HEK293 (cell line): ENCODE measurements at regions not wholly inside any gene's neighbourhood (a gene's known extent, or its start where the extent isn't known, plus 50 kb on each side); places are given as distances from the start of the nearest gene placed in this dataset.

Experiments
- CTCF ChIA-PET: fragments of 350-600 bp; formaldehyde crosslinking; extraction: SDS; loops from one replicate; lab custom pipeline; 2021; ENCODE audit warnings: antibody characterized with exemption; lab: Yijun Ruan, JAX
- POLR2A ChIA-PET: fragments of 300-600 bp; formaldehyde crosslinking; extraction: SDS; loops from one replicate; lab custom pipeline; 2020; ENCODE audit warnings: antibody characterized with exemption, inconsistent platforms; lab: Yijun Ruan, JAX
- H3K27ac ChIP-seq: fragments of 200-500 bp; sonication (Bioruptor generic); 2 replicates; pipeline ENCODE4 v1.5.1; 2014; ENCODE audit warnings: low read depth, low read length, control low read depth, inconsistent platforms; ENCODE audit errors: extremely low read depth
- H3K36me3 ChIP-seq, 2 experiments: fragments of 200-500 bp in 1 of 2; sonication (Bioruptor generic) in 1 of 2; 1 replicate in 1 of 2; 2 replicates in 1 of 2; pipeline ENCODE4 v1.5.1; 2014 to 2017; ENCODE audit warnings: inconsistent platforms in 2 of 2, low read length in 2 of 2; ENCODE audit not compliant: control insufficient read depth in 2 of 2, insufficient read depth in 1 of 2
- H3K4me1 ChIP-seq: fragments of 200-500 bp; sonication (Bioruptor generic); 2 replicates; pipeline ENCODE4 v1.5.1; 2014; ENCODE audit warnings: mild to moderate bottlenecking, low read length, inconsistent platforms; ENCODE audit not compliant: control insufficient read depth, insufficient read depth
- H3K4me3 ChIP-seq: 2 replicates; pipeline ENCODE4 v1.5.1; 2011; ENCODE audit warnings: low read depth, mild to moderate bottlenecking, control low read depth, low read length, moderate library complexity
- H3K9me3 ChIP-seq: fragments of 200-500 bp; sonication (Bioruptor generic); 2 replicates; pipeline ENCODE4 v1.5.1; 2014; ENCODE audit warnings: low read depth, low read length, inconsistent platforms; ENCODE audit not compliant: control insufficient read depth, insufficient read depth
- CTCF ChIP-seq: fragments of 450-650 bp; formaldehyde crosslinking; IDR thresholded peaks from 2 replicates; pipeline ENCODE4 v1.5.1; 2016; ENCODE audit warnings: missing biosample characterization, missing genetic modification characterization
- FEZF1 ChIP-seq: fragments of 450-650 bp; formaldehyde crosslinking; IDR thresholded peaks from 2 replicates; pipeline ENCODE4 v1.5.1; 2016; ENCODE audit warnings: missing biosample characterization, missing genetic modification characterization
- KLF1 ChIP-seq: fragments of 450-650 bp; formaldehyde crosslinking; IDR thresholded peaks from 2 replicates; pipeline ENCODE4 v1.5.1; 2016; ENCODE audit warnings: missing biosample characterization, missing genetic modification characterization
- OSR2 ChIP-seq: fragments of 450-650 bp; formaldehyde crosslinking; IDR thresholded peaks from 2 replicates; pipeline ENCODE4 v1.5.1; 2016; ENCODE audit warnings: missing biosample characterization, missing genetic modification characterization
- PRDM4 ChIP-seq: fragments of 450-650 bp; formaldehyde crosslinking; IDR thresholded peaks from 2 replicates; pipeline ENCODE4 v1.5.1; 2017; ENCODE audit warnings: missing biosample characterization, missing genetic modification characterization
- REPIN1 ChIP-seq: fragments of 450-650 bp; formaldehyde crosslinking; IDR thresholded peaks from 2 replicates; pipeline ENCODE4 v1.5.1; 2017; ENCODE audit warnings: missing biosample characterization, missing genetic modification characterization, low read depth
- SP3 ChIP-seq: fragments of 450-650 bp; formaldehyde crosslinking; IDR thresholded peaks from 2 replicates; pipeline ENCODE4 v1.5.1; 2016; ENCODE audit warnings: missing biosample characterization, missing genetic modification characterization
- YY1 ChIP-seq: fragments of 450-650 bp; formaldehyde crosslinking; IDR thresholded peaks from 2 replicates; pipeline ENCODE4 v1.5.1; 2018; ENCODE audit warnings: missing biosample characterization, missing genetic modification characterization
- ZBTB20 ChIP-seq: fragments of 450-650 bp; formaldehyde crosslinking; IDR thresholded peaks from 2 replicates; pipeline ENCODE4 v1.5.1; 2016; ENCODE audit warnings: missing biosample characterization, missing genetic modification characterization
- ZNF211 ChIP-seq: fragments of 450-650 bp; formaldehyde crosslinking; IDR thresholded peaks from 2 replicates; pipeline ENCODE4 v1.5.1; 2016; ENCODE audit warnings: low read depth, missing biosample characterization, missing genetic modification characterization
- ZNF274 ChIP-seq, 2 experiments: fragments of 200-500 bp in 1 of 2; fragments of 450-650 bp in 1 of 2; sonication (Bioruptor generic) in 1 of 2; formaldehyde crosslinking in 1 of 2; IDR thresholded peaks; 2 replicates each; pipeline versions ENCODE4 v1.5.1 to v1.6.1; 2014 to 2016; ENCODE audit warnings: borderline replicate concordance in 1 of 2, inconsistent platforms in 1 of 2, low read length in 1 of 2, missing biosample characterization in 1 of 2, missing genetic modification characterization in 1 of 2
- ZNF292 ChIP-seq: fragments of 450-650 bp; formaldehyde crosslinking; IDR thresholded peaks from 2 replicates; pipeline ENCODE4 v1.5.1; 2016; ENCODE audit warnings: low read depth, missing biosample characterization, missing genetic modification characterization, borderline replicate concordance
- ZNF394 ChIP-seq: fragments of 450-650 bp; formaldehyde crosslinking; IDR thresholded peaks from 2 replicates; pipeline ENCODE4 v1.5.1; 2016; ENCODE audit warnings: missing biosample characterization, missing genetic modification characterization, mild to moderate bottlenecking, moderate library complexity, borderline replicate concordance
- ZNF426 ChIP-seq: fragments of 450-650 bp; formaldehyde crosslinking; IDR thresholded peaks from 2 replicates; pipeline ENCODE4 v1.5.1; 2017; ENCODE audit warnings: missing biosample characterization, missing genetic modification characterization, mild to moderate bottlenecking, inconsistent platforms, moderate library complexity
- ZNF513 ChIP-seq: fragments of 450-650 bp; IDR thresholded peaks from 2 replicates; pipeline ENCODE4 v1.5.1; 2018; ENCODE audit warnings: missing biosample characterization, missing genetic modification characterization
- ZNF530 ChIP-seq: fragments of 450-650 bp; formaldehyde crosslinking; IDR thresholded peaks from 2 replicates; pipeline ENCODE4 v1.5.1; 2016; ENCODE audit warnings: low read depth, missing biosample characterization, missing genetic modification characterization
- ZNF600 ChIP-seq: fragments of 450-650 bp; formaldehyde crosslinking; IDR thresholded peaks from 2 replicates; pipeline ENCODE4 v1.5.1; 2016; ENCODE audit warnings: missing biosample characterization, missing genetic modification characterization
- ZNF692 ChIP-seq: fragments of 450-650 bp; formaldehyde crosslinking; IDR thresholded peaks from 2 replicates; pipeline ENCODE4 v1.5.1; 2016; ENCODE audit warnings: missing biosample characterization, missing genetic modification characterization
- ZNF776 ChIP-seq: fragments of 450-650 bp; formaldehyde crosslinking; IDR thresholded peaks from 2 replicates; pipeline ENCODE4 v1.5.0; 2017; ENCODE audit warnings: missing biosample characterization, missing genetic modification characterization, borderline replicate concordance

GRCh38 chr17:5668557-5669138 lies 84.3 kb upstream of the NLRP1 start (continued):
- TF ChIP-seq ZNF530 (tag by site-specific recombination), result no peak
- no peak for TF ChIP-seq CTCF (tag by site-specific recombination)
- peak; percentile 16; the same call in 1 of the 2 replicates for TF ChIP-seq ZBTB20 (tag by site-specific recombination)
- TF ChIP-seq PRDM4 (tag by site-specific recombination), result no peak
- peak; percentile 39; the same call in 1 of the 2 replicates for TF ChIP-seq ZNF513
- peak; percentile 75; the same call in 1 of the 2 replicates for TF ChIP-seq ZNF776 (tag by site-specific recombination)

- ChIA-PET CTCF (interaction anchor here (0.7 to 1.6 kb wide), 3 partner anchors 37 to 174 kb away, joined by 4 to 7 read pairs (median 4); no protein-coding TSS in a partner anchor), POLR2A (interaction anchor here (0.7 kb wide), 1 partner anchor 22 kb away, joined by 6 read pairs; no protein-coding TSS in a partner anchor)
- TF ChIP-seq ZNF426 (tag by site-specific recombination), result no peak
- TF ChIP-seq FEZF1 (tag by site-specific recombination), result no peak
- TF ChIP-seq ZNF600, result no peak
- TF ChIP-seq YY1 (tag by site-specific recombination), result no peak
- no peak for TF ChIP-seq ZNF274 (IDR thresholded peaks at IDR 0.05; ENCODE audit: low read length)
- TF ChIP-seq ZNF274 (tag by site-specific recombination; IDR thresholded peaks at IDR 0.05; ENCODE audit: borderline replicate concordance), result no peak
- no peak for TF ChIP-seq PRDM4 (tag by site-specific recombination)
- no peak for TF ChIP-seq OSR2
- no peak for TF ChIP-seq REPIN1 (tag by site-specific recombination)
- no peak overlapping the region for H3K4me3 ChIP-seq
- H3K9me3 ChIP-seq, result no peaks in the 10 kb centered on the region
- H3K27ac ChIP-seq, result no peak overlapping the region
- no peaks in the 10 kb centered on the region for H3K36me3 ChIP-seq
- H3K4me1 ChIP-seq, result no peaks in the 10 kb centered on the region
Observed at GRCh38 chr17:5669191-5669590, 84.9 kb upstream of the NLRP1 start.

- CTCF ChIA-PET, result interaction anchor here (0.9 to 2.1 kb wide), 3 partner anchors 12 to 764 kb away, joined by 4 to 5 read pairs (median 4); no protein-coding TSS in a partner anchor
- H3K4me3 ChIP-seq, result no peak overlapping the region
- no peaks in the 10 kb centered on the region for H3K4me1 ChIP-seq
- no peak overlapping the region for H3K27ac ChIP-seq
- POLR2A ChIA-PET, result no interaction called here
- H3K9me3 ChIP-seq, result no peaks in the 10 kb centered on the region
- TF ChIP-seq ZNF394 (tag by site-specific recombination) (no peak), ZNF692 (tag by site-specific recombination) (no peak), SP3 (tag by site-specific recombination) (no peak), ZNF292 (tag by site-specific recombination) (no peak), ZNF211 (tag by site-specific recombination) (no peak), KLF1 (tag by site-specific recombination) (no peak)
- no peaks in the 10 kb centered on the region for H3K36me3 ChIP-seq
Observed at GRCh38 chr17:5672141-5672540, 87.8 kb upstream of the NLRP1 start.
